GM19099 (cell line): ENCODE measurements at regions not wholly inside any gene's neighbourhood (a gene's known extent, or its start where the extent isn't known, plus 50 kb on each side); places are given as distances from the start of the nearest gene placed in this dataset.

Experiments
- POLR2A ChIP-seq: IDR thresholded peaks from 3 replicates; pipeline ENCODE4 v1.6.1; 2011; ENCODE audit warnings: low read depth; ENCODE audit not compliant: insufficient read length; ENCODE audit errors: extremely low read depth

DNA sequence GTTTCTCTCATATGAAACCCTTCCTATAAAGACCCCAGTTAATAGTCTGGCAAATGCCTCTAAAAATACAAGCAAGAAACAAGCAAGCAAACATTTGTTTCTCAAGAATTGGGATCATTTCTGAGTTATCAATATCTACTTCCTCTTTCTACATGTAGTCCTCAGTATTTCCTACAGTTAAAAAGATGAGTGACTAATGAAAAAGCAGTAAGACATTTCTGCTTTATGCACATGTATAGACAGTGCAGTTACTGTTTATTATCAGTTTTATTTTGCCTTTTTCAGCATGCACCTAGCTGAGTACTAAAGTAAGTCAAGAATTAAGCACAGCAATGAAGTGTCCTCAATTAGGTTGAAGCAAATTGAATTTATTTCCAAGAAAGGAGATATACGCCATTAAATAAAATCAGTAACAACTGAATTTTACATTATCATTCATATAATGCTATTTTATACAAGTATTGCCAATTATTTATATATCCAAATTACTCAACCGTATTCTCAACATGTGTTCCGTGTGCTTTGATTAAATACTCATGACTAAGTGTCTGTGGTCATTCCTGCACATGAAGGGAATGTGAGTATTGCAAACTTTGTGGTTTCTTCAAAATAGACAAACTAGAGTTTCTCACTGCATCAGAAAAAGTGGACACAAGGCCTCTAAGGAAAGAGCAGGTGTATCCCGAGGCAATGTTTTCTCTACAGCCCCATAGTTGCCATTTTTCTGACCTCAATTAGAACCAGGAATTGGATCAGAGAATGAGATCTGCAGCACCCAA lies 159.3 kb upstream of the MARCKS start:
- TF ChIP-seq POLR2A: no peak

DNA sequence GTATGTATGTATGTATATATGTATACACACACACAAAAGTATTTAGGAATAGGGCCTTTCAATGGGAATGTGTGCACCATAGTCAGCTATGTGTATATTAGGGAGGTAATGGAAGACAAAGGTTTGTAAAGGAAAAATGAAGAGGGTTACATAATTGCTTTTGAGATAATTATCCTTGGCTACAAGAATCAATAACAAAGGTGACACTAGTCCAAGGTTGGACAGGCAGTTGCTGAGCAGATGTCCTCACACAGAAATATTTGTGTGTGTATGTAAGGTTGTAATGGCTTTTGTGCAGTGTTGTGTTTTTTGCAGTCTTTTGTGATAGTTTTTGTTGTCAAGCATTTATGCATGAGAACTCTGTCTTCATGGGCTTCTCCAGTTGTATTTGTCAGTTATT lies 157.9 kb upstream of the MARCKS start:
- no peak for TF ChIP-seq POLR2A

GRCh38 chr6:113701552-113702254 lies 155.4 kb upstream of the MARCKS start:
- no peak for TF ChIP-seq POLR2A

- TF ChIP-seq POLR2A: no peak
Measured at GRCh38 chr6:113707194-113707593, 150.0 kb upstream of the MARCKS start.

DNA sequence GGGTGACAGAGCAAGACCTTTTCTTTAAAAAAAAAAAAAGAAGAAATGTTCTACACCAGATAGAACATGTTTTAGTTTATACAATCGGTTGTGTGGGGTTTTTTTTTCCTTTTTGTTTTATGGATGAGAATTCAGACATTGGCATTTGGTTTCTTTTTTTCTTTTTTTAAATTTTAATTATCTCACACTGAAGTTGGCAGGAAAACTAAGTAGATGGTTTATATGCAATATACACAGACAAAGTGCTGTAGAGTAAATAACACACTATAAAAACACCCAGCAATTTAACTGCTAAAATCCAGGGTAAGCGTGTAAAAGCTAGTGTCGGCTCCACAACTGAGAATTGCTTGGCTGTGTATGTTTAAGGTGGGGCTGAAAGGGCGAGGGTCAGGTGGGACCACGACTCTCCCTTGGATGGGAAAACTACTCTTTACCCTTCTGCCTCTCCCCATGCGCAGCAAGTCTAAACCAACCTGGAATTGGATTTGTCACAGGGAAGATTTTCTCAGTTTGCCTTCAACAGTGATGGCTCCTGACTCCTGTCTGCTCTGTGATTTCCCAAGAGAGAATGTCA lies 147.1 kb upstream of the MARCKS start:
- no peak for TF ChIP-seq POLR2A

DNA sequence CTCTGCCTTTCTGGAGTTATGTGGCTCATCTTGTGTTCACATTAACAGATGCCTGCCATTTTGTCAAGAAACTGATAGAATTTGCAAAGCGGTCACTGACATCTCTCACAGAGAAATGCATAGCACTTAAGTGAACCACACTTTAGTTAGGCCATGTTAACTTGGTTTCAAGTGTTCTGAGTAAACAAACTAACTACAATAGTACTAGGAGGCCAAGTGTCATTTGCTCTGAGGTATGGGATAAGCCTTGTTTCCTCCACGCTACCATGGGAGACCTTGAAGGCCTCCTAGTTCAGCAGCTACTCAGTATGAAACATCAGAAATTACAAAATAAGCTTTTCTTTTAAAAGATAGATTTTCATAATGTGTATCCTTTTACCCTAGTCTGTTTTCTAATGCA lies 143.5 kb upstream of the MARCKS start:
- TF ChIP-seq POLR2A: no peak

DNA sequence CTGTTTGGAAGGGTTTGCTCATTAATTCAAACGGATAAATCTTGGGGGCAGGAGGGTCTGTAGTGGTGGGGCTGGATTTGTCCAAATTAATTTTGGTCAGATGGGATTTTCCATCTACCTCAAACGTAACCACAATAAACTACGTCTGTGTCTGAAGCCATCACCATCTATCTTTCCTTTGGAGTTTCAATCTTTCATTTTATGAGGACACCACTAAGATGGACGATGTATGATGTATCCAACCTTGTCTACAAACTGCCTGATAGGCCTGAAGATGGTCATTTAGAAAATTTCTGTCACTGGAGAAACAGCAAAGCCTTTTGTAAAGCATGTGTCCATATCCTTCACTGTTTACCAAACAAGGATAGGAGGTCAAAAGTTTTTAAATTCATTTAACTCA lies 138.6 kb upstream of the MARCKS start:
- TF ChIP-seq POLR2A: no peak

DNA sequence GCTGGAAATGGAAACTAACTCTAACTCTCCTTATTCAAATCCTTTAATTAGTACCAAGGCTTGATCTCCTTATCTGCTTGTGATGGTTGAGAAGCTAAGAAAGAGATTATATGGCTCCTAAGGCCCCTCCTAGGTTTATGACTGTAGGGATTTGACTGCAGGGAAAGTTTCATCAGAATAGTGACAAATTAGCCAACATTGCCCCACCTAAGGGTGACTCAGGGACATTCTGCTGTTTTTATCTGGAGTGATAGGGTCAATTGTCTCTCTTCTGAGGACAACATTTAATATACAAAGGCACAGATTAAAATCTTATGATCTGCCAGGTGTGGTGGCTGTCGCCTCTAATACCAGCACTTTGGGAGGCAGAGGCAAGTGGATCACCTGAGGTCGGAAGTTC lies 138.1 kb upstream of the MARCKS start:
- no peak for TF ChIP-seq POLR2A

DNA sequence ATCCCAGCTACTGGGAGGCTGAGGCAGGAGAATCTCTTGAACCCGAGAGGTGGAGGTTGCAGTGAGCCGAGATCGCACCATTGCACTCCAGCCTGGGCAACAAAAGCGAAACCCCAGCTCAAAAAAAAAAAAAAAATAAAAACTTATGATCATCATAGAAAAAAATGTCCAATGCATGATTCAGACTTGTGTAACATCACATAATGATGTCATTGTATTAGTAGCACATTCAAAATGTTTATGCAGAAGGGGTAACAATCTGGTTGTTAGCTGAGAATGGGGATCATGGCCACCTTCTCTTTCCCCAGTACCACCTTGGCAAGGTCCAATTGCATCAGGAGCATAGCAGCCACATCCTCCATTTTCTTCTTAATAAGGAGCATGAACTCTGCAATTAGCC lies 137.6 kb upstream of the MARCKS start:
- no peak for TF ChIP-seq POLR2A

DNA sequence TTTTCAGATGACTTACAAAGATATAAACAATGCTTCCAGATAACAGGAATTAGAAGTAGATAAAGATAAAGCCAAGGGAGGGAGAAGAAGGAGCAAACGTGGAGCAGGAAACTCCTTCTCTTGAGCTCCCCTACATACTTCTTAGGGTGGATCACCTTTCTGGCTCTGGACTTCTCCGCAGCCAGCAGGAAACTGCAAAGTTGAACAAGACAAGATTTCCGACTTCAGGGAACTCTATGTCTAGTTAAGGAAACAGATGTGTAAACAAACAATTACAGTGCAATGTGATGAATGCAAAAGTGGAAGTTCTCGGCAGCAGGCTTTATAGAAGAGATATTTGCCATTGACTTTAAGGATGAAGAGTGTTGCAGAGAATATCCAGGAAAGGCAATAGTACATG lies 134.0 kb upstream of the MARCKS start:
- no peak for TF ChIP-seq POLR2A

DNA sequence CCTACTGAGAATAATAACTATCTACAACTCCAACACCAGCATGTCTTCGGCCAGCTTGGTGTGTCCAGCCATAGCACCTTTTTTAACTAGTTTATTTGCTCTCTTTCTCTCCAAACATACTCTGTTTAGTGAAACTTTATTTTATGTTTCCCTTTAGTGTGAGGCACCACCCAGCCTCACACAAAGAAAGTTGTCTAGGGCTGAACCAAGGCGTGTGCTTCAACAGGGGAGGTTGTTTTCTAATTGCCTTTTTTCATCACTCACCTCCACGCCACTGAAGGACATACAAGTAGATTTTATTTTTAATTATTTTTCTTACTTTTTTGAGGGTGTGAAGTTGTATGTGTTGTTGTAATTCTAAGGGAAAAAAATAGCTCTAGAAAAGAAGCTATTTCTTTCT lies 125.6 kb upstream of the MARCKS start:
- no peak for TF ChIP-seq POLR2A

DNA sequence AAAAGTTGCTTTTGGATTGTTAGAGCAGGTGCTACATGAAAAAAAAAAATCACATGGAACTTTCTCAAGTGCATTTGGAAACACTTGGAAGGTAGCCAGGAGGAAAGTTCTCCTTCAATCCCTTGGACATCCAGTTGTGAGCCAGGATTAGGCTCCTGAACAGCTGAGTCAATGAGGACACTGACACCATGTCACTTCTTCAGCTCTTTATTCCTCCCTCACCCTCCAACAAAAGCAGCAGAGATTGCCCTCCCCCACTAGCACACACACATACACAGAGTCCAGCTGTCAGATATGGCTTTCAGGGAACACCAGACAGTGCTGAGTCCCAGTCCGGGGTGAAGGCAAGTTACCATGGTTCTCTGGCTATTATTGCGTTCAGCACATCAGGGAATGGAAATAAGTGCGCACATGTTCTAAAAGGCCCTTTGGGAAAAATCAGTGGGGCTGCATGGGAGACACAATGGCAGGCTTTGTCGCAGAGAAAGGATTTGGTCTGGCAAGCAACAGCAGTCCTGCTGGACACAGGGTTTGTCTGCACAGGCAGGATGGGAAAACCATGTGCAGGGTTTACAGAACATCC lies 124.7 kb upstream of the MARCKS start:
- no peak for TF ChIP-seq POLR2A

DNA sequence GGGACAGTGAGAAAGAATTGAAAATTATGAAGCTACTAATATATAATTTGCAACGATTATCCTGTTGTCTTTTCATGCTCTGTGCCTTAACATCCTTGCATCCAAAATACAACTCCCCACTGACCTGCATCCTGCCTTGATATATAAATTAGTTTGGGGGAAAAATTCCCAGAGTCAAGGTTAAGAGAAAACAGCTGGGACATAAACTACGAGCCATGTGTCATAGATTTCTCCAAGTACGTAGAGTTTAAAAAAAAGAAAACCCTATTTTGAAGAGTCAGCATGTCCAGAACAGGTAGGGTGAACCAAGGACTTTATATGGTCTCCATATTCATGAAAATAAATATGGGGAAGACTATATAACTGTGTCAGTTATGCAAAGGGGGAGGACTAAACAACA lies 123.8 kb upstream of the MARCKS start:
- no peak for TF ChIP-seq POLR2A

DNA sequence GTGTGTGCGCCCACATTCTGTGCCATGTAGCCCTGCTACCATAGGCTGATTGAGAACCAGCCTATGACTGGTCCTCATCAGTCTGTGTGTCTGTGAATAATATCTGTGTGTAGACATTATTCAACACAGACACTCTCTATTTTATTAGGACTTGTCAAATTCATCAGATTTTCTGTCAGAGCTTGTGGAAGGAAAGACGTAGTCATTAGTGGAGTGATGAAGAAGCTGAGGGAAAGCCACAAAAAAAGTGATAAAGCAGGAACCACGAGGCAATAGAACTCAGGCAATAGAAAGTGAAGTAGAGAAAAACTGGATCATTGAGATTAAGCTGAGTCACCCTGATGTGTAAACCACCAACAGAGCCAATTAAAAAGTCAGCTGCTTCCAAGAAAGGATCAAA lies 122.2 kb upstream of the MARCKS start:
- TF ChIP-seq POLR2A: no peak

DNA sequence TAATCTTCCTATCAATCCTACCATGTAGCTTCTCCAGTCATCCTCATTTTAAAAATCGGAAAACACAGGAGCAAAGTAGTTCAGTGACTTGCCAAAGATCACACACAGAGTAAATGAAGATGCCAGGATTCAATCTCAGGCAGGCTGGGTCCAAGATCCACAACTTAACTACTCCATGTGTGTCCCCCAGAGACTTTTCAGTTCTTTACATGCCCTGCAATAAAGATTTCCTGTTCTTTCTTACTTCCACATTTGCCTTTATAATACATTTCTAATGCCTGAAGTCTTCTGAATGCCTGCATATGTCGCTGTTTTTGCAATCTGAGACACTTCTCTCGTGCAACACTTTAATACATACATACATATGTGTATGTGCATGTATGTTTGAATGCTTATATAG lies 121.7 kb upstream of the MARCKS start:
- no peak for TF ChIP-seq POLR2A

DNA sequence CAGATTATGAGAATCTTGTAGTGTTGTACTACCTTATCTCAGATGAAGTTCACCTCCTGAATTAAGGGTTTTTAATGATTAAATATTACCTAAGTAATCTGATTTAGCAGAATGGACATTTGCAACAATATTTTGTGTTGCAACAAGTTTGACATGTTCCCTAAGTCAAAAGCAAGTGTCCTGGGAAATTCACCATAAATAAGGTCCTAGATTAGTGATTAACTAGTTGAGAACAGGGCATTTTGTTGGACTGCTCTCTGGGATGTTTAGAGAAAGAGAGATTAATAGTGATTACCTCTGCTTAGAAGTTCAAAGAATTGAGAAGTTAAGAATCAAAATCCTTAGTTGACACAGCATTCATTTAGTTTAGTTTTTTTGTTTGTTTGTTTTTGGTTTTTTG lies 120.2 kb upstream of the MARCKS start:
- TF ChIP-seq POLR2A: no peak
